H9 (cell line): ENCODE measurements at regions not wholly inside any gene's neighbourhood (a gene's known extent, or its start where the extent isn't known, plus 50 kb on each side); places are given as distances from the start of the nearest gene placed in this dataset.

Experiments used
- DNase-seq: peaks from one replicate; pipeline ENCODE4 v3.0.0-alpha.2; 2017
- H2AFZ ChIP-seq: one replicate; pipeline ENCODE4 v1.6.1; 2013; ENCODE audit warnings: mild to moderate bottlenecking, low read length, control low read depth, moderate library complexity
- H2AK5ac ChIP-seq: 2 replicates; pipeline ENCODE4 v1.6.1; 2013; ENCODE audit warnings: low read length, control low read depth, mixed read lengths; ENCODE audit not compliant: insufficient read length
- H2BK120ac ChIP-seq: one replicate; pipeline ENCODE4 v1.6.1; 2013; ENCODE audit warnings: low read depth, mild to moderate bottlenecking, low read length, control low read depth, inconsistent platforms; ENCODE audit not compliant: poor library complexity, severe bottlenecking
- H2BK12ac ChIP-seq: 2 replicates; pipeline ENCODE4 v1.6.1; 2013; ENCODE audit warnings: low read length, control low read depth, mixed read lengths, low read depth; ENCODE audit not compliant: insufficient read length
- H2BK15ac ChIP-seq: 2 replicates; pipeline ENCODE4 v1.6.1; 2013; ENCODE audit warnings: low read depth, low read length, control low read depth
- H2BK20ac ChIP-seq: one replicate; pipeline ENCODE4 v1.6.1; 2013; ENCODE audit warnings: low read depth, mild to moderate bottlenecking, low read length, control low read depth, inconsistent platforms; ENCODE audit not compliant: poor library complexity, severe bottlenecking
- H2BK5ac ChIP-seq: 2 replicates; pipeline ENCODE4 v1.6.1; 2013; ENCODE audit warnings: low read length, control low read depth, mixed read lengths; ENCODE audit not compliant: insufficient read length
- H3K14ac ChIP-seq: 2 replicates; pipeline ENCODE4 v1.6.1; 2013; ENCODE audit warnings: low read length, control low read depth; ENCODE audit not compliant: insufficient read depth
- H3K18ac ChIP-seq: 2 replicates; pipeline ENCODE4 v1.6.1; 2013; ENCODE audit warnings: low read depth, mild to moderate bottlenecking, mixed read lengths, low read length, control low read depth; ENCODE audit not compliant: insufficient read length
- H3K23ac ChIP-seq: 2 replicates; pipeline ENCODE4 v1.6.1; 2013; ENCODE audit warnings: low read length, control low read depth, mixed read lengths, low read depth; ENCODE audit not compliant: insufficient read length
- H3K23me2 ChIP-seq: 2 replicates; pipeline ENCODE4 v1.6.1; 2013; ENCODE audit warnings: low read depth, mild to moderate bottlenecking, mixed read lengths, low read length, control low read depth; ENCODE audit not compliant: insufficient read length, poor library complexity, severe bottlenecking
- H3K27ac ChIP-seq: 2 replicates; pipeline ENCODE4 v1.5.1; 2013; ENCODE audit warnings: low read length, control low read depth, mixed read lengths, low read depth; ENCODE audit not compliant: insufficient read length
- H3K27me3 ChIP-seq: 2 replicates; pipeline ENCODE4 v1.6.1; 2013; ENCODE audit warnings: low read length, control low read depth, inconsistent platforms; ENCODE audit not compliant: insufficient read depth
- H3K4ac ChIP-seq: 2 replicates; pipeline ENCODE4 v1.6.1; 2013; ENCODE audit warnings: low read depth, mild to moderate bottlenecking, control low read depth, inconsistent platforms, low read length, moderate library complexity
- H3K4me1 ChIP-seq: 2 replicates; pipeline ENCODE4 v1.6.1; 2013; ENCODE audit warnings: low read length, control low read depth, inconsistent platforms; ENCODE audit not compliant: insufficient read depth
- H3K4me2 ChIP-seq: 2 replicates; pipeline ENCODE4 v1.6.1; 2013; ENCODE audit warnings: low read length, control low read depth, mixed read lengths; ENCODE audit not compliant: insufficient read length, insufficient read depth
- H3K56ac ChIP-seq: 2 replicates; pipeline ENCODE4 v1.6.1; 2013; ENCODE audit warnings: low read depth, mild to moderate bottlenecking, mixed read lengths, low read length, control low read depth; ENCODE audit not compliant: insufficient read length
- H3K79me1 ChIP-seq: 2 replicates; pipeline ENCODE4 v1.6.1; 2013; ENCODE audit warnings: low read depth, mild to moderate bottlenecking, moderate library complexity, low read length, control low read depth, inconsistent platforms; ENCODE audit not compliant: insufficient read depth, poor library complexity, severe bottlenecking
- H3K79me2 ChIP-seq: 2 replicates; pipeline ENCODE4 v1.6.1; 2013; ENCODE audit warnings: low read length, control low read depth, inconsistent platforms; ENCODE audit not compliant: insufficient read depth
- H3K9ac ChIP-seq: 2 replicates; pipeline ENCODE4 v1.6.1; 2013; ENCODE audit warnings: low read length, control low read depth, mixed read lengths; ENCODE audit not compliant: insufficient read length; ENCODE audit errors: extremely low read depth
- H3K9me3 ChIP-seq: one replicate; pipeline ENCODE4 v1.6.1; 2013; ENCODE audit warnings: low read depth, low read length, inconsistent platforms; ENCODE audit not compliant: control insufficient read depth
- H3T11ph ChIP-seq: one replicate; pipeline ENCODE4 v1.6.1; 2013; ENCODE audit warnings: mild to moderate bottlenecking, low read length, control low read depth, inconsistent platforms
- H4K20me1 ChIP-seq: one replicate; pipeline ENCODE4 v1.6.1; 2013; ENCODE audit not compliant: control insufficient read depth, insufficient read length, insufficient read depth
- H4K5ac ChIP-seq: 2 replicates; pipeline ENCODE4 v1.6.1; 2013; ENCODE audit warnings: low read depth, mild to moderate bottlenecking, mixed read lengths, low read length, control low read depth; ENCODE audit not compliant: insufficient read length
- H4K8ac ChIP-seq: replicated peaks from 2 replicates; pipeline ENCODE4 v1.6.1; 2013; ENCODE audit warnings: low read length, control low read depth, mixed read lengths, low read depth; ENCODE audit not compliant: insufficient read length
- H4K91ac ChIP-seq: 2 replicates; pipeline ENCODE4 v1.6.1; 2013; ENCODE audit warnings: low read depth, mild to moderate bottlenecking, moderate library complexity, mixed read lengths, low read length, control low read depth; ENCODE audit not compliant: insufficient read length
- H3K27ac Mint-ChIP-seq, 3 experiments: 2 replicates in 2 of 3; 3 replicates in 1 of 3; pipeline ENCODE4 v1.8.0; 2020 to 2021; ENCODE audit warnings: mixed read lengths in 3 of 3, mild to moderate bottlenecking in 1 of 3, moderate library complexity in 1 of 3
- H3K27me3 Mint-ChIP-seq: 2 replicates; pipeline ENCODE4 v1.8.0; 2021; ENCODE audit warnings: low read depth, mild to moderate bottlenecking, moderate library complexity, mixed read lengths
- H3K36me3 Mint-ChIP-seq, 3 experiments: 2 replicates in 2 of 3; 3 replicates in 1 of 3; pipeline ENCODE4 v1.8.0; 2020 to 2021; ENCODE audit warnings: low read depth in 3 of 3, mixed read lengths in 3 of 3; ENCODE audit not compliant: insufficient read depth in 1 of 3
- H3K4me1 Mint-ChIP-seq, 2 experiments: 2 replicates each; pipeline ENCODE4 v1.8.0; 2020; ENCODE audit warnings: mixed read lengths in 2 of 2
- H3K4me3 Mint-ChIP-seq, 2 experiments: 2 replicates in 1 of 2; 3 replicates in 1 of 2; pipeline ENCODE4 v1.8.0; 2020 to 2021; ENCODE audit warnings: mild to moderate bottlenecking in 2 of 2, mixed read lengths in 2 of 2, moderate library complexity in 1 of 2
- H3K9me3 Mint-ChIP-seq, 2 experiments: 2 replicates in 1 of 2; 3 replicates in 1 of 2; pipeline ENCODE4 v1.8.0; 2020; ENCODE audit warnings: mild to moderate bottlenecking in 2 of 2, mixed read lengths in 2 of 2, moderate library complexity in 1 of 2
- CTCF ChIP-seq: fragments of 200-600 bp; sonication (generic); conservative IDR thresholded peaks from 3 replicates; pipeline ENCODE4 v1.8.0; 2021; ENCODE audit warnings: antibody characterized with exemption, mild to moderate bottlenecking
- WGBS: extraction: QIAGEN DNeasy Blood & Tissue Kit; methylation state at CpG from one replicate; pipeline ENCODE4 v1.1.7; 2013; ENCODE audit warnings: missing lambda C conversion rate, low lambda C conversion rate, mixed read lengths; ENCODE audit not compliant: insufficient read length; ENCODE audit errors: extremely low coverage; 5-methylcytosine and 5-hydroxymethylcytosine counted together

- H3K4ac ChIP-seq, result no peak overlapping the region
- no peak overlapping the region for H3K27ac Mint-ChIP-seq
- 100% methylated on average over 1 of the region's 4 CpGs for WGBS
- peaks cover 19 to 21% of the 10 kb centered on the region in 2 experiments for H3K4me1 Mint-ChIP-seq
- no peak overlapping the region for H3K27ac ChIP-seq
- H2BK12ac ChIP-seq, result no peak overlapping the region
- H3K23me2 ChIP-seq, result no peaks in the 10 kb centered on the region
- no peaks in the 10 kb centered on the region for H3K36me3 Mint-ChIP-seq
- DNase-seq, result peak; percentile 89
- peaks cover 26% of the 10 kb centered on the region for H3K27me3 Mint-ChIP-seq
- no peak overlapping the region for H3K4me3 Mint-ChIP-seq
- H2BK20ac ChIP-seq, result no peak overlapping the region
- TF ChIP-seq CTCF, result no peak
- H4K91ac ChIP-seq, result no peak overlapping the region
- H3K27me3 ChIP-seq, result no peaks in the 10 kb centered on the region
- peak overlapping the region; percentile 99 for H2AFZ ChIP-seq
- H3K4me2 ChIP-seq, result peak overlapping the region; percentile 12
- H3K79me2 ChIP-seq, result no peaks in the 10 kb centered on the region
- no peak overlapping the region for H3K23ac ChIP-seq
- H2AK5ac ChIP-seq, result no peak overlapping the region
- no peaks in the 10 kb centered on the region for H3K9me3 Mint-ChIP-seq
- H2BK120ac ChIP-seq, result no peak overlapping the region
- no peak overlapping the region for H3K56ac ChIP-seq
- no peaks in the 10 kb centered on the region for H3K79me1 ChIP-seq
- H3K9me3 ChIP-seq, result no peaks in the 10 kb centered on the region
- H3K4me1 ChIP-seq, result peaks cover 4% of the 10 kb centered on the region; the same call in 1 of the 2 replicates
- H2BK15ac ChIP-seq, result no peak overlapping the region
- no peak overlapping the region for H3K9ac ChIP-seq
- H4K20me1 ChIP-seq, result no peaks in the 10 kb centered on the region
- no peak overlapping the region for H3K18ac ChIP-seq
- no peak overlapping the region for H3T11ph ChIP-seq
- no peak overlapping the region for H3K14ac ChIP-seq
- no peak overlapping the region for H4K5ac ChIP-seq
- H4K8ac ChIP-seq, result no peak overlapping the region
- no peak overlapping the region for H2BK5ac ChIP-seq
Observed at GRCh38 chr5:174323878-174324281, 278.4 kb downstream of the NSG2 start.
